MM.1S (cell line): ENCODE measurements at regions not wholly inside any gene's neighbourhood (a gene's known extent, or its start where the extent isn't known, plus 50 kb on each side); places are given as distances from the start of the nearest gene placed in this dataset.

Source experiments
- DNase-seq: peaks from one replicate; pipeline ENCODE4 v3.0.0-alpha.2; 2015
- H2AFZ ChIP-seq: fragments of 300-600 bp; sonication (generic); 2 replicates; pipeline ENCODE4 v1.6.0; 2016; ENCODE audit warnings: antibody characterized with exemption, low read length
- H3F3A ChIP-seq: fragments of 300-600 bp; sonication (generic); 2 replicates; pipeline ENCODE4 v1.6.1; 2016; ENCODE audit warnings: mild to moderate bottlenecking, antibody characterized with exemption, low read length, moderate library complexity, mixed read lengths; ENCODE audit not compliant: insufficient read depth
- H3K27ac ChIP-seq: fragments of 300-600 bp; sonication (generic); 2 replicates; pipeline ENCODE4 v1.5.1; 2016; ENCODE audit warnings: mild to moderate bottlenecking, low read length
- H3K27me3 ChIP-seq: fragments of 300-600 bp; sonication (generic); replicated peaks from 2 replicates; pipeline ENCODE4 v1.6.0; 2016; ENCODE audit warnings: low read length; ENCODE audit not compliant: insufficient read depth
- H3K36me3 ChIP-seq: fragments of 300-600 bp; sonication (generic); replicated peaks from 2 replicates; pipeline ENCODE4 v1.6.1; 2016; ENCODE audit warnings: mild to moderate bottlenecking, low read length, mixed read lengths; ENCODE audit not compliant: insufficient read depth
- H3K4me1 ChIP-seq: fragments of 300-600 bp; sonication (generic); 2 replicates; pipeline ENCODE4 v1.6.1; 2016; ENCODE audit warnings: low read length, mixed read lengths
- H3K4me2 ChIP-seq: fragments of 300-600 bp; sonication (generic); 2 replicates; pipeline ENCODE4 v1.6.0; 2016; ENCODE audit warnings: low read depth, low read length
- H3K4me3 ChIP-seq: fragments of 300-600 bp; sonication (generic); 2 replicates; pipeline ENCODE4 v1.5.1; 2016; ENCODE audit warnings: low read length, mixed read lengths
- H3K79me2 ChIP-seq: fragments of 300-600 bp; sonication (generic); 2 replicates; pipeline ENCODE4 v1.6.1; 2016; ENCODE audit warnings: mixed run types, low read length, mixed read lengths
- H3K9ac ChIP-seq: fragments of 300-600 bp; sonication (generic); 2 replicates; pipeline ENCODE4 v1.6.1; 2016; ENCODE audit warnings: low read length, mixed read lengths
- H3K9me2 ChIP-seq: fragments of 300-600 bp; sonication (generic); replicated peaks from 2 replicates; pipeline ENCODE4 v1.6.1; 2016; ENCODE audit warnings: mild to moderate bottlenecking, low read length, mixed read lengths; ENCODE audit not compliant: insufficient read depth
- H3K9me3 ChIP-seq: fragments of 300-600 bp; sonication (generic); replicated peaks from 2 replicates; pipeline ENCODE4 v1.6.1; 2016; ENCODE audit warnings: mild to moderate bottlenecking, low read length, mixed read lengths; ENCODE audit not compliant: insufficient read depth
- H4K20me1 ChIP-seq: fragments of 300-600 bp; sonication (generic); 2 replicates; pipeline ENCODE4 v1.6.1; 2016; ENCODE audit warnings: mild to moderate bottlenecking, low read length, moderate library complexity, mixed read lengths; ENCODE audit not compliant: insufficient read depth
- CTCF ChIP-seq: fragments of 300-600 bp; sonication (generic); IDR thresholded peaks from 2 replicates; pipeline ENCODE4 v1.5.1; 2016; ENCODE audit warnings: antibody characterized with exemption, low read length, mixed read lengths
- EZH2 ChIP-seq: fragments of 300-600 bp; sonication (generic); optimal IDR thresholded peaks from 2 replicates; pipeline ENCODE3; 2017; ENCODE audit warnings: low read depth, mild to moderate bottlenecking, antibody characterized with exemption, low read length, mixed read lengths
- EZH2phosphoT487 ChIP-seq: fragments of 300-600 bp; sonication (generic); IDR thresholded peaks from 2 replicates; pipeline ENCODE4 v1.6.1; 2018; ENCODE audit warnings: antibody characterized with exemption, low read length

GRCh38 chr13:29964181-29964845 is 113.9 kb upstream of the UBL3 start:
- Histone ChIP-seq H3K9me2 (no peaks in the 10 kb centered on the region), H3K9me3 (no peaks in the 10 kb centered on the region), H3K27me3 (no peaks in the 10 kb centered on the region), H2AFZ (no peak overlapping the region), H3K9ac (no peak overlapping the region), H3F3A (no peaks in the 10 kb centered on the region), H3K4me3 (no peak overlapping the region), H3K4me1 (no peaks in the 10 kb centered on the region), H4K20me1 (no peaks in the 10 kb centered on the region), H3K4me2 (no peak overlapping the region), H3K27ac (no peak overlapping the region), H3K36me3 (no peaks in the 10 kb centered on the region), H3K79me2 (no peaks in the 10 kb centered on the region)
- DNase-seq: no peak
- TF ChIP-seq EZH2 (no peak), CTCF (no peak), EZH2phosphoT487 (no peak)

- Histone ChIP-seq H3F3A (no peaks in the 10 kb centered on the region), H3K4me2 (no peak overlapping the region), H3K36me3 (no peaks in the 10 kb centered on the region), H2AFZ (no peak overlapping the region), H3K79me2 (no peaks in the 10 kb centered on the region), H4K20me1 (no peaks in the 10 kb centered on the region), H3K27me3 (no peaks in the 10 kb centered on the region), H3K9ac (no peak overlapping the region), H3K4me3 (no peak overlapping the region), H3K4me1 (no peaks in the 10 kb centered on the region), H3K9me2 (no peaks in the 10 kb centered on the region), H3K9me3 (no peaks in the 10 kb centered on the region), H3K27ac (no peak overlapping the region)
- TF ChIP-seq EZH2phosphoT487 (no peak), EZH2 (no peak), CTCF (no peak)
- no peak for DNase-seq
These were observed 112.7 kb upstream of the UBL3 start for GRCh38 chr13:29963089-29963488.

DNA sequence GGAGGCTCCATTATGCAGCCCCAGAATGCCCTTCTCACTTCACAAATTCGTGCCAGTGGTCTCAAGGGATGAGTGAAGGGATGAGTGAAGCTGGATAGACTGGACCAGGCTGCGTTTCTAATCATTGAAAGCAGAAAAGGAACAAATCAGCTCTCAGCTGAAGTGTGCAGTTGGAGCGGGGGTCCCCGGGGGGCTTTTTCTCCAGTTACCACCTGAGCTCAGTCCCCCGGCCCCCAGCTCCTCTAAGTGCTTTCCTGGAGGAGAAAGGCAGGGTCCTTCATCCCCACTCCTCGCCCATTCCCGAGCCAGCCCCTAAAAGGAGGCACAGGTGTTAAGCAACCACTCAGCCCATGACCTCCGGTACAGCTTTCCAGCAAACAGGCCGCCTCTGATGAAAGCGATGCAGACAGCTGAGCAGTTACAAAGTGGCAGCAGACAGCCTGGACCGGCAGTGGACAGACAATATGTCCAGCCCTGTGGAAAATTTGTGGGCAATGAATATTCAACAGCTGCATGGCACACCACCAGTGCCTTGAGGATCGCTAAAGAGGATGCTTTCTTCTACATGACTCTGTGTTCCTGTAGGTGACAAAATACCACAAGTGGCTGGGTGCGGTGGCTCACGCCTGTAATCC is 110.7 kb upstream of the UBL3 start:
- no peak overlapping the region for H2AFZ ChIP-seq
- no peak for DNase-seq
- H3K4me3 ChIP-seq: no peak overlapping the region
- H3K9me2 ChIP-seq: no peaks in the 10 kb centered on the region
- H3K27ac ChIP-seq: no peak overlapping the region
- no peak overlapping the region for H3K9ac ChIP-seq
- no peak overlapping the region for H3K4me2 ChIP-seq
- no peaks in the 10 kb centered on the region for H3F3A ChIP-seq
- no peaks in the 10 kb centered on the region for H4K20me1 ChIP-seq
- TF ChIP-seq EZH2phosphoT487: no peak
- TF ChIP-seq EZH2: no peak
- H3K4me1 ChIP-seq: no peaks in the 10 kb centered on the region
- no peaks in the 10 kb centered on the region for H3K9me3 ChIP-seq
- no peaks in the 10 kb centered on the region for H3K79me2 ChIP-seq
- H3K27me3 ChIP-seq: no peaks in the 10 kb centered on the region
- H3K36me3 ChIP-seq: no peaks in the 10 kb centered on the region

- no peak for DNase-seq
- Histone ChIP-seq H3K27me3 (no peaks in the 10 kb centered on the region), H3K9me2 (no peaks in the 10 kb centered on the region), H3K4me2 (no peak overlapping the region), H3K4me1 (no peaks in the 10 kb centered on the region), H3K9me3 (no peaks in the 10 kb centered on the region), H3K9ac (no peak overlapping the region), H3K79me2 (no peaks in the 10 kb centered on the region), H2AFZ (no peak overlapping the region), H3K27ac (no peak overlapping the region), H3F3A (no peaks in the 10 kb centered on the region), H4K20me1 (no peaks in the 10 kb centered on the region), H3K36me3 (no peaks in the 10 kb centered on the region), H3K4me3 (no peak overlapping the region)
- no peak for TF ChIP-seq EZH2
- TF ChIP-seq CTCF: no peak
- TF ChIP-seq EZH2phosphoT487: no peak
These were observed 109.2 kb upstream of the UBL3 start for GRCh38 chr13:29959603-29960002.
